PC-3 (cell line): ENCODE measurements at regions not wholly inside any gene's neighbourhood (a gene's known extent, or its start where the extent isn't known, plus 50 kb on each side); places are given as distances from the start of the nearest gene placed in this dataset.

Source experiments
- CTCF ChIP-seq: fragments of 300-600 bp; sonication (generic); conservative IDR thresholded peaks from 2 replicates; pipeline ENCODE4 v1.5.1; 2017; ENCODE audit warnings: antibody characterized with exemption, low read depth, mild to moderate bottlenecking, low read length
- EZH2phosphoT487 ChIP-seq: fragments of 300-600 bp; sonication (generic); IDR thresholded peaks from 2 replicates; pipeline ENCODE4 v1.6.1; 2018; ENCODE audit warnings: mild to moderate bottlenecking, antibody characterized with exemption, low read length, borderline replicate concordance

GRCh38 chr11:112689851-112690250 is 271.4 kb upstream of the NCAM1 start:
- no peak for TF ChIP-seq EZH2phosphoT487
- no peak for TF ChIP-seq CTCF
